Activated CD4-positive, alpha-beta T cell treated with anti-CD3 and anti-CD28 coated beads, Interleukin-10, Interleukin-2, amounts not matched to agents 100 ng/mL and 50 ng/mL, durations not matched to agents 16 hours and 8 hours (primary cell): ENCODE measurements at regions not wholly inside any gene's neighbourhood (a gene's known extent, or its start where the extent isn't known, plus 50 kb on each side); places are given as distances from the start of the nearest gene placed in this dataset.
"Not testable (repeated sequence)": the region's sequence is repeated elsewhere in the genome, so short reads cannot be mapped to it uniquely, and the experiment has no call there.

Experiments used
- DNase-seq: peaks from one replicate; pipeline ENCODE4 v3.0.0-alpha.2; 2020

DNA sequence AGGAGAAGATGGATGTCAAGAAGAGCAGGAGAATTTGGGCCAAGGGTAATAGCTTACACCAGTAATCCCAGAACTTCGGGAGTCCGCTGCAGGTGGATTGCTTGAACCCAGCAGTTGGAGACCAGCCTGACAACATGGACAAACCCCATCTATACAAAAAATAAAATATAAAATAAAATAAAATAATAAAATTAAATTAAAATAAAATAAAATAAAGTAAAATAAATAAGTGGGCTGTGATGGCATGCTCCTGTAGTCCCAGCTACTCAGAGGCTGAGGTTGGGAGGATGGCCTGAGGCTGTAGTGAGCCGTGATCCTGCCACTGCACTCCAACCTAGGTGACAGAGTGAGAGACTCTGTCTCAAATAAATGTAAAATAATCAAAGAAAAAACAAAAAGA lies 1946.7 kb downstream of the MRPL39 start:
- no peak for DNase-seq

DNA sequence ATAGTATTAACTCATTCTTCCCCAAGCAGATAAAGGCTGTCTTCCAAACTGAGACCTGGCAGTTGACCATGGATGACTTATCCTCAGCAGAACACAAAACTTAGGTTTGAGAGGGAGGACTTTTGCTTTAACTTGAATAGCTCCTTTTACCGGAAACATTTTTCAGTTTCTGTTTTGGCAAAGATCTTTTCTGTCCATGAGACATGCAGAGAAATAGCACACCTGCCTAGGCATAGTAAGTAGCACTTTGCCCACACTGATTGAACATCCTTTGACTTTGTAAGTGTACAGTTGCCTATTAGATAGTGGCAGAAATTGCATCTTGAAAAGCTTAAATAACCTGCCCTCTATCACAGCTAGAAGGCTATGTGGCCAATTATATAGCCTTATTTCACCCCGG lies 1962.5 kb downstream of the MRPL39 start:
- no peak for DNase-seq

DNA sequence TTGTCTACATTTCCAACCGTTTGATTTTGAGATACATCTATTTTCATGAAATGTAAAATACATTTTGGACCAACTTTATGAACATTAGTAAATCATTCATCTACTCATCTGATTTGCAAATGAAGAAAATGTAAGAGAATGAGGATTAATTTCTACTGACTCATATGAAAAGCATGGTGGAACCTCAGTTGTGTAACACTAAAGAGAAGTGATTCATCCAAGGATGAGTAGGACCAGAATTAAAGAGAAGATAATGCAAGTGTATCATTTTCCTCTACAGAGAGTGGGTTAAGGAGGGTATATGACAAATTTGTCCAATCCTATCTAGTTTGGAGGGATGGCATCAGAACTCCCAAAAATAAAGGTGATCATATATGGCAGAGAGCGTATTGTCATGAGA lies 1967.6 kb downstream of the MRPL39 start:
- DNase-seq = no peak

DNA sequence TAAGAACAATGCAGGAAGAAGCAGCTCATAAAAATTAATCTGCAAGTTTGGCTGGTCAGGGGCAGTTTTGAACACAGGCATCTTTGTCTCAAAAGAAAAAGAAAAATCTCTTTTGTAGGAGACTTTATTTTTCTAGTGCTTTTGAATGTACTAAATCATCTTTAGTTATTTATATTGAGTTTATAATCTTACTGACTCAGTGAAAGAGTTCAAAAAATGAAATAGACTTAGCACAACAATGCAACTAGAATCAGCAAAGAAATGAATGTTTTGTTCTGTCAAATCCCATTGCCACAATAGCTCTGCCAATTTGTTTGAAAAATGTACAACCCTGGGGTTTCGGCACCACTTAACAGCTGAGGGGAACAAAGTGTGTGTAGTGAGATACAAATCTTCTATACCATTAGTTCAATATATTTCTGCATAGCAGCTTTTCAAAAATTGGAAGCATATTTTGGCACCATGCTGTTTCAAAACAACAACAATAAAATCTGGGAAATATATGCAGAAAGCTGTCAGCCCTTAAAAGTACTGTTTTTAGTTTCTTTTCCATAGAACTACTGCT lies 1969.1 kb downstream of the MRPL39 start:
- no peak for DNase-seq

DNA sequence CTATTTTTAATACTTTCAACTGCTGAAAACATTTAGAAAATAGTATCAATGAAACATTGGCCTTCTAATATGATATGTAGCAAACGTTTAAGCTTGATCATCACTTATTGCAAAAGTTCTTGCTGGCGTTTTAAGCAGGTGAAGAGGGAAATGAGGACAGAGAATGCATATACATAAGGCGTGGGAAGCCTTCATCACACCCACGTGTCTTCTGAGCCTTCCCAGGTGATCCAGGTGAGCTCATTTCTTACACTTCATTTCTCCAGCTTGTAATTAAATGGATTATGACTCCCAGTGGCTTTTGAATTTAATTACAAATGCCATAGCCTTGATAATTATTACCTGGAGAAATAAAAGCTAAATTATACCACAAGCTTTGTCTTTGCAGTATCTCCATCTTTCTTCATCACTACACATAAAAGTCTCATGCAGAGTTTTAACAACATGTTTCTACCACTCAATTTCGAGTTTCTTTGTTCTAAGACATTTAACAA lies 1973.8 kb downstream of the MRPL39 start:
- no peak for DNase-seq

DNA sequence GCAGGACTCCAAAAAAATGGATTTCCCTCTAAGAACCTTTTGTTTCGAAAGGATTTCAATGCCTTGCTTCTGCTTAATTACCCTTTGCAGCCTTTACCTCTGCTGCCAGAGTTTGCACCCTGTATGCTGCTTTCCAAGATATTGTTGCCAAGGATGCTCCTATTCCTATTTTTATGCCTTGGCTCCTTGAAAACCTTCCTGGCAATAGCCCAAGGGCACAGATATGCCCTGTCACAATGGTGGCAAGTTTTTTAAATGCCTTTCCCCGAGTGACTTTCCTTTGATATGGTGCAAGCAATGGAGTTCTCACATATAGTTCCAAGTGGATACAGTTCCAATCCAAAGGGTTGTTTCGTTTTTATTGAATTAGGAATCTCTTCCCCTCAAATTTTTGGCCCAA lies 1983.0 kb downstream of the MRPL39 start:
- no peak for DNase-seq

DNA sequence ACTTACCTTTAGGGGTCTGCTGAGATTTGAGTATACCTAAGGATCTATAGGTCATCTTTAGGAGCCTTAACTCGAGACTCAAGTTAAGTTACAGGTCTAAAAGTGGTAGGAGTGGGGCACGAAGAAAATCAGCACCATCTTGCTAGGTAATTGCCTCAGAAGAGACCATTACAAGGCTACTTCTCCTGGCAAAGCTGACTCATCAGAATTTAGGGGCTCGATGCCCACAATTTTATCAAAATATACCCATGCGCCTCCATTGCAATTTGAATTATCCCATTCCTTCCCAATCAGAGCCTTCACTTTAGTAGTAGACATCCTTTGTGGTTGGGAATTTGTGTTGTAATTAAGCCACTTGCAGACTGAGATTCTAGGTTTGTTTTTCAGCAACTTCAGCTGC lies 1994.3 kb downstream of the MRPL39 start:
- DNase-seq = no peak

DNA sequence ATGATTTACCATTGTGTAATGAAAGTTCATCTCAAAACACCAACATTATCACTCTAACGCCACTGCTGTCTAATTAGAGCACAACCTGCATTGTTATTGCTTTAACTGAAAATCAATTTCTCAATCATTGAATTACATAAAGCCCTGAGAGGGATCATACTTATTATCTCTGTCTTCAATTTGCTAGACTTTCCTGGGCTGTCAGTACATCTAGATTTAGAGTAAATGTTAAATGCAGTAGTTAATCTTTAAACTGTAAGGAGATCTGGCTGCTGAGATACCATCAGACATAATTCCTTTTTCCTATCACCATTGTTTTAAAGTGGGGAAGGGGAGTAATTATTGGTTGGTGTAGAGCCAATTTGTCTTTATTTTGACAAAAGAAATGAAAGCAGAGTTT lies 1995.1 kb downstream of the MRPL39 start:
- no peak for DNase-seq

DNA sequence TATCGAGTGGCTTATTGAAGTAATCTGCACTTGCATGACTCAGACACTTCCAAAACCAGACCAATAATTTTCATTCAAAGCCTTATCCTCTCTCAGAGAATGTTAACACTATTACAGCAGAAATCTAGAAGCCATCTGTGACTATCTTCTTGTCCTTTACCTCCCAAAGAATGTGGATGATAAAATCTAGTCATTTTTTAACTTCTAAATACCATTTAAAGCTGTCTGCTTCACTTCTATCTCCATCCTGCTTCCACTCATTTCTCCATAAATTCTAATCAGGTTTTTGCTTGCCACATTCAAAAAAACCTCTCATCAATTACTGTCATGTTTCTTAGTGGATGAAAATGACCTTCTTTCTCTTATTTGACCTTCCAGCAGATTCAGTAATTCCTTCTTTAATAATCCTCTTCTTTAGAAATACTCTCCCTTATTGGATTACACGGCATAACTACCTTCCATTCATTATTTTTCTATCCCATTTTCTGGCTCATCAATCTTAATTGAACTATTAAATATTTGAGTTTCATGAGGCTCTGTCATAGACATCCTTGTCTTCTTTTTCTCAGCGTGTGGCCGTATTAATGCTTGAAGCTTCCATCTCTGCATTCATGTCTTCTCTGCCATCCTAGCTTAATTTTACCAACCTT lies 1999.4 kb downstream of the MRPL39 start:
- no peak for DNase-seq

DNA sequence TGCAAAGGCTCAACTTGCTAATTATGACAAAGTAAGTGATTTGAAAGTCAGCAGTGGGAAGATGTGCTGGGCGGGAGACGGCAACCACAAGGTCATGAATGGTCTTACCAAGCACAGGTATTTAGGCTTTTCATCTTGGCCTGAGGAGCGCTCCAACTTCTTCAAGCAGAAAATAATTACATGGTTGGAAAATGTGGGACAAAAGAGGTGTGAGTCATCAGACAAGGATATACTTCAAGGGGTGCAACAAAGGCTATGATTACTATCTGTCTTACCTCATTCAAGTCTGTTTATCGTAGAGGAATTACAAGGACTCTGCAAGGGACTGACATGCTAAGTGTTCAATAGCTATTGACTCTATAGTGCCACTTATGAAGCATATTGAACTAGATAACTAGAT lies 2005.7 kb downstream of the MRPL39 start:
- no peak for DNase-seq

DNA sequence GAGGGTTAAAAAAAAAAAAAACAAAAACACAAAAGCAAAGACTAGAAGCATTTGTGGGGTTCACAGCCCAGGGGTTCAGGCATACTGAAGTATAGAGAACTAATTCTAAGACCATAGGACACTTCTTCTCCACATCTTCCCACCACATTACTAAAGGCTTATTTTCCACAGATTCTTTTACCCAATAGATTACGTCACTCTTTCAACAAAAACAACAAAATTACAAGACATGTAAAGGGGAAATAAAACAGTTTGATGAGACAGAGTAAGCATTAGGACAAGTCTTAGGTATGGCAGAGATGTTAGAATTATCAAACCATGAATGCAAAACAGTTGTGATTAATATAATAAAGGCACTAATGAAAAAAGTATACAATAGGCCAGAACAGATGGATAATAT lies 2013.7 kb downstream of the MRPL39 start:
- no peak for DNase-seq

DNA sequence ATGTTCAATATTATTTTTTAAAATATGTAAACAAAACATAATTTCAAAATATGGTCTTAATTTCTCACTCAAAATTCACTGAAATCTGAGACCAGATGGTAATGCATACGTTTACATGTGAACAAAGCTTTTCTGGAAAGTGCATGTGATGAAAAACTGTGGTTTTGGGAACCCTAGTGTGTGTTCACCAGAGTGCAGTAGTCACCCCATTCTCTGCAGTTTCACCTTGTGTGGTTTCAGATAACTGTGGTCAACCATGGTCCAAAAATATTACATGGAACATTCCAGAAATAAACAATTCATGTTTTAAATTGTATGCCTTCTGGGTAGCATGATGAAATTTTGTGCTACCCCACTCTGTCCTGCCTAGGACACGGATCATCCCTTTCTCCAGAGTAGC lies 2021.9 kb downstream of the MRPL39 start:
- DNase-seq = no peak

DNA sequence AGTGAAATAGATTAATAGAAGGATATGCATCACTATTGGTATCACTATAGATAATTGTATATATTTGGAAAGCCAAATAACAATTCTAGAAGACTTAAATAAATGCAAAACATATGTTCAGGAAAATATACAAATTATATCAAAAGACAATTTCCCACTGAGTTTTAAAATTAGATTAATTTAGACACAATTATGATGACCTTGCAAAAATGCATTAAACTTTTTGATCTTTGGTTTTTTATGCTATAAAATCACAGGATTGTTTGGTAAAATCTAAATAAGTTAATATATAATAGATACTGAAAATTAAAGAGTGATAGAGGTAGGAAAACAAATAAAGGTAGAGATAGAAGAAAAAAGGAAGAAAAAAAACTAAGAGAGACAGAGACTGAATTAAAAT lies 2027.7 kb downstream of the MRPL39 start:
- no peak for DNase-seq

DNA sequence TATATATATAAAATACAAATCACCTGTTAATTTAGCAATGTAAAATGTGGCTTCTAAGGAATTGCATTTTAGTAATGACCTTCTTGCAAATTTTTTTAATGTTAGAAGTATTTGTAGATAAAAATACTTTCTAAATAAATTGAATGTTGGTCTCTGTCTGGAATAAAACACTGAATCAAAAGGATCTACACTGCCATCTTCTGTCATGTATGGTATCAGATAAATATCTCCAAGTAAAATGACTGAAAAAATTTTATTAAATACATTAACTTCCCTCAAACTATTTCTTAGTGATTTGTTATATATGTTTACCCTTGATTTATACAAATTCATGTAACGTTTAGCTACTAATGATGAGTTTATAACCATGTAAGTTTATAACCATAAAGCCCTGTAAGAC lies 2029.3 kb downstream of the MRPL39 start:
- DNase-seq = no peak

DNA sequence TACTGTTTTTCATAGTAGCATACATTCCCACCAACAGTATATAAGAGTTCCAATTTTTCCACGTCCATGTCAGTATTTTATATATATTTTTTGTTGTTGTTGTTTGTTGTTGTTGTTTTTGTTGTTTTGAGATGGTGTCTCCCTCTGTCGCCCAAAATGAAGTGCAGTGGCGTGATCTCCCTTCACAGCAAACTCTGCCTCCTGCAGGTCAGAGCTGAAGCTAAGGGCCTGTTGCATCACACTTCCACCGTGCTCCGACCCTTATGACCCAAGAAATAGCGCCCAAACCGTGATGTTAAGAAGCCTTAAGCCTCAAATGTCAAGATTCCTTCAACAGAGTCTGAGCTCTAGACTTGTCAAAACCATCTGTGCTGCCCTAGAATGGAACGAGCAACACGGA lies 2032.3 kb downstream of the MRPL39 start:
- no peak for DNase-seq

DNA sequence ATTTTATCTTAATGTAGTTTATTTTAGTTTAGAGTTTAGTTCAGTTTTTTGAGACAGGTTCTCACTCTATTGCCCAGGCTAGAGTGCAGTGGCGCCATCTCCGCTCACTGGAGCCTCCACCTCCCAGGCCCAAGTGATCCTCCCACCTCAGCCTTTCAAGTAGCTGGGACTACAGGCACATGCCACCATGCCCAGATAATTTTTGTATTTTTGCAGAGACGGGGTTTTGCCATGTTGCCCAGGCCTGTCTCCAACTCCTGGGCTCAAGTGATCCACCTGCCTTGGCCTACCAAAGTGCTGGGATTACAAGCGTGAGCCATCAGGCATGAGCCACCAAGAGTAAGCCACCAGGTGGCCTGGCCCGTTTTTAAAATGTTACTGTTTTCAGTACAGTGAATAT lies 2058.4 kb downstream of the MRPL39 start:
- not testable (repeated sequence) for DNase-seq

DNA sequence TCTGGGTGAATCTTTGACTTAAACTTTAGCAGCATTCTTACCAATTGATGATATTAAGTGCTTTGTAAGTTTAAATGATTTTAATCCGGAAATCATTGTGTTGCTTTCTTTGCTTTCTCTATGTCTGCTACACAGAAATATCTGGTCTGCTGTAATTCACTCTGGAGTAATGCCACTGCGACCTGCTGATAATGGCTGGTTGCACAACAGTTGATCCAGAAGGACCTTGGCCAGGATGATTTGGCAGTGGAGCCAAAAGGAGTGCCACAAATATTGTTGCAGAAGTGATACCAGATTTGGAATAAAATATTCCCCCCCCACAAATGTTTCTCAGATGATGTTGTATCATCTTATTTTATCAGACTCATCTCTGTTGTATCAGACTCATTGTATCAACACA lies 2063.9 kb downstream of the MRPL39 start:
- DNase-seq = no peak

DNA sequence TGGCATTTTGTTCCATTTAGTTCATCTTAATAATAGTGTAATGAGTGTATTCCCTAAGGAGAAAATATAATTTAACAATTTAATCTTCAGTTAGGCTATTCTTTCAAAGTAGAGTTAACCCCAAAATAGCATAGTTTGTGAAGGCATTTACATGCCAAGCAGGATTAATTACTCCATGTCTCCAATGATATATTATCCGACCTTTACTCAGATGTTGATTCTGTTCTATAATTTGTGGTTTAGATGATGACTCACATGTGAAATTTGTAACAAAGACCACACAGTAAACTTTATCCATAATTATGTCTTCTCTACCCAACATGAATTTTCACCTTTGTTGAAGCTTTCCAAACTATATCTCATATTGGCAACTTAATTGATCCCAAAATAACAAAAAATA lies 2065.2 kb downstream of the MRPL39 start:
- no peak for DNase-seq

DNA sequence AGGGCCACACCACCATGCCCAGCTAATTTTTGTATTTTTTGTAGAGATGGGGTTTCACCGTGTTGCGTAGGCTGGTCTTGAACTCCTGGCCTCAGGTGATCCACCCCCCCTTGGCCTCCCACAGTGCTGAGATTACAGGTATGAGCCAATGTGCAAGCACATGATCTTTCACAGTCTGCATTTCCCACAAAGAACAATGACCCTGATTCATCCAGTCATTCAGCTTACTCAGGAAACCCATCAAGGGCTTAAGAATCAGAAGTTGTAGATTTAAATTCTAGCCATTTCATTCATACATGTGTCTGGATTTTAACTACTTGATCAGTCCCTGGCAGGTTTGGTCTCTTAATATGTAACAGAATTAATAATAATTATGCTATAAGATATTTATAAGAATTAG lies 2065.7 kb downstream of the MRPL39 start:
- DNase-seq = no peak

DNA sequence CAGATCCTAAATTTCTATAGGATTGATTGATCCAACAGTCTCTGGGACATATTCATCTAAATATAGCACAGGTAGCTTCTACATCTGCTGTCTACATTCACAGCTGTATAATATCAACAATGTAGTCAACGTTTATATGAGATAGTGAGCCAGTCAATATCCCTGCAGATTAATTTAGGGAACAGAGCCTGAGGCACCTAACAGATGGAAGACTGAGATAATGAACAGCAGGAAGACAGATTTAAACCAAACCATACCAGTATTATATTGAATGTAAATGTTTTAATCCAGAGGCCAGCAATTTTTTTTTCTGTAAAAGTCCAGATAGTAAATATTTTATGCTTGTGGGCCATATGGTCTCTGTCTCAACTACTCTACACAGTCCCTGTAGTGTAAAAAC lies 2072.4 kb downstream of the MRPL39 start:
- DNase-seq = no peak

DNA sequence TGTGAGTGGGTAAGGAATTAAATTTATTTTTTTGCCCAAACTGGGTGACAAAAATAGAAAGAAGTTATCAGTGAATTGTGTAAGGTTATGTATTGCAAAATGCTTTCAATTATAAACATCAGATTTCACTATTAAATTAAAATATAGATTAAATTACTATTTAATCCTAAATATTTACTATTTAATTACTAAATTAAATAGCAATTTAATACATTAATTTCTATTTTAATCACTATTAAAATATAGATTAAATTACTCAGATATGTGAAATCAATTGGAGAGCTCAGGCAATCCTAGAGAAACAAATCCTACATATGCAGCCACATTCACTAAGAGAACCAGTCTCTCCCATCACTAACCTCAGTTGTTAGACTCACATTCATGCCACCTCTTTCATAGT lies 2075.8 kb downstream of the MRPL39 start:
- no peak for DNase-seq

DNA sequence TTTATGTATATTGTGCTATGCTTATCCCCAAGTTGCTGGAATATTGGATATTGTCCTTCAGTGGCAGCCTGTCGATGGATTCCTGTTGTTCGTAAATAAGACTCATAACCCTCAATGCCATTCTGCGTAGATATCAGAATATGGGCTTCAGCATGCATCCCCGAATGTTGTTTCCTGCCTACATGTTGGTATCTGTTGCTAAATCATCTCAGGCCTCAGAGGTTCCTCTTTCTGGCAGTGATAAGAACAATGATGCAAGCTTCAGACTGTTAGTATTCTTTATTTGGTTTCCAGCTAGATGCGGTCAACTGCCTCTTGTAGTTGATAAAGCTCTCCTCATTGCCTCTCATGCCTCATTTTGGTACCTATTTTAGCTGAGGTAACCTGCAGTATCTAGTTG lies 2082.6 kb downstream of the MRPL39 start:
- no peak for DNase-seq

DNA sequence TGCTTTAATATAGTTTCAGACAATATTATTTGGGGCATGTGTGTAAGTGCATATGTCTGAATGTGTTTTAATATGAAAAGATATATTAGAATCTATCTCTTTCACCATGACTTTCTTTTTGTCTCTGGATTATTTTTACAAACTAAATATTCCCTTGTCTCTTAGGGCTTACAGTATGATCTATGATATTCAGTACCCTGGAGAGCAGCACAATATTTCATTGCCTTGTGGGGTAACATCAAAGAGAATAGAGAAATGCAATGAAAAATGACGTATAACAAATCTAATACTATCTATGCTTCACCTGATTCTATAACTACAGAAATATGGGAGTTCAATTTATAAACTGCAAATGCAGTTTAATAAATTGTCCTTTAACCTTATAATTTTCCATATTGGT lies 2084.5 kb downstream of the MRPL39 start:
- no peak for DNase-seq

DNA sequence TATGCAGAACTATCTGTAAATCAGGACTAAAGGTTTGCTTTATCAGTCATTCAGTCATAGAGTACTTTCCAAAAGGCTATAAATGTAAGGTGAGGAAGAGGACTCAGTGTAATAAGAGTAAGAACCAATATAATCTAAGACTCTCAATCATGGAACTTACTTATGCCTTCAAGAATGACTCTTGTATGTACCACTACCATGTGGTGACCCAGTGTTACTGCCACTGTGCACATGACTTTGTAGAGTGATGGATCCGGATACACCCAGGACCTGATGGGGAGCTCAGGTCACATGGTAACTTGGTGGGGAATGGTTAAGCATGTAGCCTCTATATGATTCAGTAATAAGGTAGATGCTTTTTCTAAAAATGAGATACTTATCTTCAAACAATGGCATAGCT lies 2099.8 kb downstream of the MRPL39 start:
- no peak for DNase-seq

DNA sequence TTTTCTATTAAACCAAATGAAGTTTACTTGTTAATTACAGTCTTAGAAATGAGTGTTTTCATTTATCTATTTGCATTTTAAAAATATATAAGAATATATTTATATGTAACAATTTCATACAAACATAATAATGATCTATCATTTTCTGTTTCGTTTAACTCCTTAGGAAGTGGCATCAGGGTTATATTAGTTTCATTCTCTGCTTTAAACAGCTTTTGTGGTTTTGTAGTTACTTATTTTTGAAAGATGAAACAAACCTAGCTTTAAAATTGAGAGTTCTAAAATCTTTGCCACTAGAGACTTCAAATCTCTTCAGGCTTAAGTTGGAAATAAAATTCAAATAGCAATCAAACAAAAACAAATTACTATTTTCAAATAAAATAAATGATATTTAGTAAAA lies 2110.6 kb downstream of the MRPL39 start:
- DNase-seq = no peak
